COR-L47 (cell line): ENCODE measurements at regions not wholly inside any gene's neighbourhood (a gene's known extent, or its start where the extent isn't known, plus 50 kb on each side); places are given as distances from the start of the nearest gene placed in this dataset.

Source experiments
- DNase-seq: peaks from one replicate; lab custom pipeline; 2025; lab: John Stamatoyannopoulos, UW

DNA sequence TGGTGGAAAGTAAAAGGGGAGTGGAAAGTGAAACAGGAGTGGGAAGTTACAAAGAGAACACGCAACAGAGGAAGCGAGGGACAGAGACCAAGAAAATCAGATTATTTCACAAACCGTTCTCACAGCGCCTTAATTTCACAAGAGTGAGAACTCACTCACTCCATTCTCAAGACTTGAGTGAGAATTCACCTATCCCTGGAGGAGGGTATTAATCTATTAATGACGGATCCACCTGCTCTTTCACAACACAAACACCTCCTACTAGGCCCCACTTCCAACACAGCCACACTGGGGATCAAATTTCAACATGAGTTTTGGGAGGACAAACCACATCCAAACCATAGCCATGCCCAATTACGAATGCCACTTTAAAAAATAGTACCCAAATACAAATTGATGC is 297.6 kb downstream of the GPAM start:
- DNase-seq, result no peak

DNA sequence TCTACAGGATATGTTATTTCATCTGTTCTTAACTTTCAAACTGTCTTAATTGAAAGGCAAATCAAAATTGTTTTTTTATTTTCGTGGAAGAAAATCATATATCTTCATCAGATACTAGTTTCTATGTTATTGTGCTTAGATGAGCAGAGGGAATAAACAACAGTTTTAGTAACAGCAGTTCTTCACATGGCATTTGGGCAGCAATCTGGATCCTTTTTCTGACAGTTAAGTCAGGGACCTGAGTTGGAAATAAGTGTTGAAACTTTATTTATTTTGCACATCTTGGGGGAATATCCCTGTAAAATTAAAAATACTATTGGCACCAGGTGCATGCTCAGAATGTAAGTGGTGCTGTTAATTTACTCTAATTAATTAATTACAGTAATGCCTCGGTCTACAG is 296.3 kb downstream of the GPAM start:
- DNase-seq, result no peak

DNA sequence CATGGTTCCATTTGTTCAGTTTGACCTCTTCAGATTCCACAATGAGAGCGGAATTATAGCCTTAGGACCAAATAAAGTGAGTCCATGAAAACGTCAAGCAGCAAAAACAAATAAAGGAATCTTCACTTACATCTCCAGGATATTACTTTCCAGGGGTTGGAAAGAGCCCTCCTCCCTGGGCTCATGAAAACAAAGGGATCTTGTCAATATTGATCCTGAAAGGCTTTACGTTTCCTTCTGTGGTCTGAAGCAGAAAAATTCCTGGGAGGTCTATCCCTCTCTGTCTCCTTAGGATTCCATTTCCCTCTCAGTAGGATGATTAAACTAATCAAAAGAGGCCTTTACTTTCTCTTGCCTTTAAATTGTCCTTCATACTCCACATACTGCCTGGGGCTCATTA is 293.5 kb downstream of the GPAM start:
- no peak for DNase-seq

- no peak for DNase-seq
Measured at GRCh38 chr10:111916011-111916410, 267.6 kb downstream of the GPAM start.

DNA sequence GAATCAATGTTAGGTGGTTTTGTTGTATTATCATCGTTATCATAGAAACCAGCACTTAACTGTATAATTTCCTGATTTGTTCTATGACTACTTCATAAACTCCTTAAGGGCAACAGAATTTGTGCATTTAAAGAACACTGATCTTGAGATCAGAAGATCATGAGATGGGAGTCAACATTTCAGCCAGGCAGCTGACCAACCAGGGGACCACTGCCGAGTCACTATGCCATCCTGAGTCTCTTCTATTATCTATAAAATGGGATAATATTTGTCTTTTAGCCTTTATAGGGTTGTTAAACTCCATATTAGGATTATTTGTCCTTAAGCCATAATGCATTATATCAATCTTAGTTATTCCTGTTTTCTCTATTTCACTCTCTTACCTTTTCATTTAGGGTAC is 261.7 kb downstream of the GPAM start:
- DNase-seq, result no peak

- DNase-seq, result no peak
Measured at GRCh38 chr10:111923032-111923431, 260.5 kb downstream of the GPAM start.

DNA sequence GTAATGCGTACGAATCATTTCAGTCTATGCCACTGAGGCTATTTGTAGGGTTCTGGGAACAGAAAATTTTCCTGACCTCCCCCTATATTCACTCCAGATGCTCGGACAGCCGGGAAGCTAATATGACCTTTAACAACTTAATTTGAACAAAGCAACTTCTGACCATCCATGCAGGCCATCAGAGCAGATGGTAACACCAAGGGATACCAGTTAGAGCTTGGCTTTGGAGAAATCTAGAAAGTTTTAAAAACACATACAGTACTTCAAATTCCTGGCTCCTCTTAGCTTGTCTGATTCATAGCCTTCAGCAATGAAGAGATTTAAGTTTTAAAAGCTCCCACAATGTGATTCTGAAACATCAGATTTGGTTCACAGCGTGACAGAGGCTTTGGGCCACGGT is 257.3 kb downstream of the GPAM start:
- DNase-seq, result no peak

GRCh38 chr10:111933937-111934336 is 249.6 kb downstream of the GPAM start:
- no peak for DNase-seq

- DNase-seq, result no peak
Measured at GRCh38 chr10:111934931-111935330, 248.6 kb downstream of the GPAM start.

DNA sequence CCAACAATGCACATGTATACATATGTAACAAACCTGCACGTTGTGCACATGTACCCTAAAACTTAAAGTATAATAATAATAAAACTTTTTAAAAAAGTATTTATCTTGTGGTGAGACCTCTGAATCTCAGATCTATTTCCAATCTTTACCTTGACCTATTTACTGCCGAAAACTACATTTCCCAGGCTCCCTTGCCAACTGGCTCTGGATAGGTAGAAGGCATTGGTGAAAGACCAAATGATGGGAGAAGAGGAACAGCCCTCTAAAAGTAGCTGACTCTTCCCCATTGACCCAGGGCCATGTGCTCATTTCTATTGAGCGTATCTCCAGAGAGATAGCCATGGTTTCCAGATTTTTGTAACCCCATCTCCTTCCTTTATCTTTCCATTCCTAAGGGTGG is 247.4 kb downstream of the GPAM start:
- no peak for DNase-seq

DNA sequence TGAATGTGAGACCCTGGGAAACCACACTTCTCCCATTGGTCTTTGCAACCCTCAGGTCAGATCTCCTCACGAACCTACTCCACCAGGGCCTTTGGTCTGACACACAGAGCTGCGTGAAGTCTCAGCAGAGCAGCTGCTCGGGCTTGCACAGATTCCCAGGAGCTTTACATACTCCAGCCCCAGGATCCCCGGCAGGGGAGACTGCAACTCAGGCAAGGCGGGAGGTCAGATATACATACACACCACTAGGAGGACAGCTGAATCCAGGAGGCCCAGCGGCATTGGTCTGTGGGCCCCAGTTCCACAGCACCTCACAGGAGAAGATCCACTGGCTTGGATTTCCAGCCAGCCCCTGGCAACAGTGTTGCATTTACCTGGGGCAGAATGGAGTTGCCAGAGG is 239.2 kb downstream of the GPAM start:
- no peak for DNase-seq

GRCh38 chr10:111953949-111954348 is 229.6 kb downstream of the GPAM start:
- DNase-seq, result no peak

DNA sequence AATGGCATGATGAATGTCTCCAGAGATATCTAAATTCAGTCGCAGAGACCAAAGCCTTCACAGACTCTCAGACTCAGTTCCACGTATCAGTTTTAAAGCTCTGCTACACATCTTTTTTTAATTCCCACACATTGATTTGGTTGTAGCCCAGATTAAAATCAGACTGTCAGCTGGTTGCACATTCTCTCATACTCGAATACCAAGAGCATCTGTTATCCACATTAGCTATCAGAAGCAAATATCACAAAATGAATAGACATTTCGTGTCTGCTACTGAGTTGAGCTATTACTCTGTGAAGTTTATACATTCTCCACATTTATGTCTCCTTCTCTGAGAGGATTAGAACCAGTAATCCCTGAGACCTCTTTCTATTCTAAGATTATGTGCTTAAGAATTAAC is 229.2 kb downstream of the GPAM start:
- no peak for DNase-seq

DNA sequence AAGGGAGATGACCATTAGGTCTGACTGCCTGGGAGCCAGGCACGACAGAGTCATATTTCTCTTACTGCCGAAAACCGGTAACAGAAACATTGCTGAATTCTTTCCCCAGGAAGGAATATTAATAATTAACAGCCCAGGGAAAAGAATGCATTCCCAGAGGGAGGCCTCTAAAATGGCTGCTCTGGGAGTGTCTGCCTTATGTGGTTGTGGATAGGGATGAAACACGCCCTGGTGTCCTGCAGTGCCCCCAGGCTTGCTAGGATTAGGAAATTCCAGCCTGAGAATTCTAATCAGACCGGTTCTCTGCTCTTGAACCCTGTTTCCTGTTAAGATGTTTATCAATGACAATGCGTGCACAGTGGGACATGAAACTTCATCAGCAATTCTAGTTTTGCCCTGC is 226.7 kb downstream of the GPAM start:
- DNase-seq, result no peak

GRCh38 chr10:111962951-111963350 is 220.6 kb downstream of the GPAM start:
- DNase-seq, result no peak

DNA sequence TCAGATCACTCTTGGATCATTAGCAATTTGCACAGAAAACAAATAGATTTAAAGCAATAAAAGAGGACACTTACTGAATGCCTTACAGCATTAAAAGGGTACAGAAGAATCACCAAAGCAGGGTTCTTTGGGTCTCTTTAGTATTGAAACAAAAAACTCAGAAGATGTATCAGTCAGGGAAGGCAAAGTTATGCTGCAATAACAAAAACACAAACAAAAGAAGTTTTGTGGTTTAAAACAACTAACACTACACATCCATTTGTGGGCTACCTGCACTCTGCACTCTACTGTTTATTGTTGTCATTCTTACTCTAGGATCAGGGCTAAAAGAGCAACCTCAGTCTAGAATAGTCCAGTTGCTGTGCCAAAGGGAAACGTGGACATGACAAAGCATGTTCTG is 216.4 kb downstream of the GPAM start:
- no peak for DNase-seq

GRCh38 chr10:111967547-111967946 is 216.0 kb downstream of the GPAM start:
- DNase-seq, result no peak

- DNase-seq, result no peak
Measured at GRCh38 chr10:111968647-111969046, 214.9 kb downstream of the GPAM start.

DNA sequence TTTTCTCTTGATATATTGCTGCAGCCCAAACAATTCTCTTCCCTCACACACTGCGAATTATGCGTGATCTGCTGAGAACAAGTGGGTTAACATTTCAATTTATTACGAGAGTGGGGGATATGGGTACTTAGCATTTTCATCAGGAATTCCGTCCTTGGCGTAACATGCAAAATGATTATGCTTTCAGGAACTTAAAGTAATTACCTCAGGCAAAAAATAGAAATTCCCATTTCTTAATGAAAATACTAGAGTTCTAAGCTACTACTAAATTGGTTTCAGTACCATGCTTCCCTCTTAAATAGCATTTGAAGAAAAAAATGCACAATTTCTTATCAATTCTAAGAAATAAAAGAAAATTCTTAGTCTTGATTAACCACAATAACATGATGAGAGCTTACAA is 213.5 kb downstream of the GPAM start:
- DNase-seq, result no peak

DNA sequence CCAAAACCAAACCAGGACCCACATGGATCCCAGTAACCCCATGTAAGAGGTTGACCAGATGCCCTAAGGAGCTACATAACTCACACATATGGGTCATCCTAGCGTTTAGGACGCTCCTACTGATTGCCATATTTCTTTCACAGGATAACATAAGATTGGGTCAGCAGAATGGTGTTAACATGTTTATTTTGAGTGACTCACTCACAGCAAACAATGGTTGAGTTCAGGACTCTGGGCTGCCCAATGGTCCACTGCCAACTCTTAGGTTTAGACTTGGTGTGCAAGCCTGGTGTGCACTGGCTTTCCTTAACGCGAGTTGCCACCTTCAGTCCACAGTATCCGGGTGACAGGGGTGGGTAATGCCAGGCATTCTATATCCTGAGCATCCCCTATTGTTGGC is 211.5 kb downstream of the GPAM start:
- no peak for DNase-seq

DNA sequence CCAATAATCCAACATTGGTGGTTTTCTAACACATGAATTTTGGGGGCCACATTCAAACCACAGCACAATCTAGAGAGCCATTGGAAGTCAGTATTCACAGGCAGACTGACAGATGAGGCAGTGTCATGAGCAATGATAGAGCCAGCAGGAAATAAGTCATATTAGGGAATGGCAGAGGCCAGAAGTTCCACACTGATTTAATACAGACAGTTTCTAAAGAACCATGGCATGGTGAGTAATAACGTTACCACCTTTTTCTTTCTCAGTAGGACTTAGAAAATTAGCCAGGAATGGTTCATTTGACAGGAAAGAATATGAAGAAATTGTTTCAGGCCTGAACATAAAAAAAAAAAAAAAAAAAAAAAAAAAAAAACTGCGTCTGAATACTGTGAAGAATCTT is 210.3 kb downstream of the GPAM start:
- no peak for DNase-seq

- no peak for DNase-seq
Measured at GRCh38 chr10:111973826-111974225, 209.7 kb downstream of the GPAM start.

GRCh38 chr10:111974325-111974724 is 209.2 kb downstream of the GPAM start:
- DNase-seq, result no peak

GRCh38 chr10:111976557-111976956 is 207.0 kb downstream of the GPAM start:
- no peak for DNase-seq

- DNase-seq, result no peak
Measured at GRCh38 chr10:111984057-111984456, 199.5 kb downstream of the GPAM start.
